PFSK-1 (cell line): ENCODE measurements at regions not wholly inside any gene's neighbourhood (a gene's known extent, or its start where the extent isn't known, plus 50 kb on each side); places are given as distances from the start of the nearest gene placed in this dataset.

Source experiments
- POLR2AphosphoS5 ChIP-seq: IDR thresholded peaks from 2 replicates; pipeline ENCODE4 v1.6.1; 2012; ENCODE audit warnings: low read depth, mild to moderate bottlenecking, control low read depth, low read length, moderate library complexity
- SIN3A ChIP-seq: IDR thresholded peaks from 2 replicates; pipeline ENCODE4 v1.6.1; 2012; ENCODE audit warnings: mild to moderate bottlenecking, low read length, moderate library complexity, borderline replicate concordance; ENCODE audit not compliant: insufficient read depth

- TF ChIP-seq POLR2AphosphoS5 (no peak), SIN3A (no peak)
Observed at GRCh38 chr18:45250479-45250878, 364.8 kb upstream of the SLC14A2 start.
